HG03469 (cell line): ENCODE measurements at regions not wholly inside any gene's neighbourhood (a gene's known extent, or its start where the extent isn't known, plus 50 kb on each side); places are given as distances from the start of the nearest gene placed in this dataset.

Source experiments
- ATAC-seq: cut with Tn5 transposase; IDR thresholded peaks from one replicate; pipeline ENCODE4 v1.9.1; 2021; ENCODE audit warnings: mild to moderate bottlenecking, moderate library complexity, moderate number of reproducible peaks; ENCODE audit not compliant: unreplicated experiment

- no peak for ATAC-seq
These were observed 63.8 kb downstream of the MRPL46 start for GRCh38 chr15:88403351-88403791.

- ATAC-seq, result no peak
These were observed 65.1 kb downstream of the MRPL46 start for GRCh38 chr15:88401996-88402656.

GRCh38 chr15:88401251-88401995 is 65.8 kb downstream of the MRPL46 start:
- ATAC-seq, result no peak

- ATAC-seq, result no peak
These were observed 66.5 kb downstream of the MRPL46 start for GRCh38 chr15:88400591-88401250.

GRCh38 chr15:88400084-88400483 is 67.1 kb downstream of the MRPL46 start:
- no peak for ATAC-seq

GRCh38 chr15:88399021-88399685 is 68.0 kb downstream of the MRPL46 start:
- no peak for ATAC-seq

GRCh38 chr15:88398011-88398410 is 69.2 kb downstream of the MRPL46 start:
- no peak for ATAC-seq

GRCh38 chr15:88397506-88397905 is 69.7 kb downstream of the MRPL46 start:
- no peak for ATAC-seq

- ATAC-seq, result no peak
These were observed 71.1 kb downstream of the MRPL46 start for GRCh38 chr15:88395872-88396781.

GRCh38 chr15:88395241-88395640 is 71.9 kb downstream of the MRPL46 start:
- ATAC-seq, result no peak

GRCh38 chr15:88394553-88395145 is 72.5 kb downstream of the MRPL46 start:
- no peak for ATAC-seq

GRCh38 chr15:88393719-88394519 is 73.3 kb downstream of the MRPL46 start:
- ATAC-seq, result no peak

GRCh38 chr15:88391700-88392099 is 75.5 kb downstream of the MRPL46 start:
- no peak for ATAC-seq

- no peak for ATAC-seq
These were observed 76.2 kb downstream of the MRPL46 start for GRCh38 chr15:88391006-88391405.

- no peak for ATAC-seq
These were observed 76.9 kb downstream of the MRPL46 start for GRCh38 chr15:88390164-88390901.

GRCh38 chr15:88389120-88389519 is 78.1 kb downstream of the MRPL46 start:
- ATAC-seq, result no peak

GRCh38 chr15:88388686-88389085 is 78.5 kb downstream of the MRPL46 start:
- no peak for ATAC-seq

GRCh38 chr15:88385078-88385700 is 82.0 kb downstream of the MRPL46 start:
- no peak for ATAC-seq
